ENCODE measurements at regions not wholly inside any gene's neighbourhood (a gene's known extent, or its start where the extent isn't known, plus 50 kb on each side); places are given as distances from the start of the nearest gene placed in this dataset.

GRCh38 chr7:8908889-8909288, 475.5 kb downstream of the NXPH1 start:
- Histone ChIP-seq H3K27ac (no peak overlapping the region), H3K9me3 (no peaks in the 10 kb centered on the region), H3K27me3 (no peaks in the 10 kb centered on the region), H3K4me1 (no peaks in the 10 kb centered on the region), H3K36me3 (no peaks in the 10 kb centered on the region), H3K4me3 (no peak overlapping the region)
- DNase-seq, result no peak
- intact Hi-C loops (cut with DNase I), result no loop called here
- no peak for TF ChIP-seq CTCF (IDR thresholded peaks at IDR 0.05)
- no peak for ATAC-seq

GRCh38 chr7:8913682-8914081, 480.3 kb downstream of the NXPH1 start:
- TF ChIP-seq CTCF (IDR thresholded peaks at IDR 0.05), result no peak
- Histone ChIP-seq H3K4me1 (no peaks in the 10 kb centered on the region), H3K27me3 (no peaks in the 10 kb centered on the region), H3K4me3 (no peak overlapping the region), H3K9me3 (peaks cover 0 to 6% of the 10 kb centered on the region in 2 donors), H3K36me3 (no peaks in the 10 kb centered on the region), H3K27ac (no peak overlapping the region)
- ATAC-seq (no peak), DNase-seq (no peak)
- intact Hi-C loops (cut with DNase I), result no loop called here

- Histone ChIP-seq H3K27me3 (no peaks in the 10 kb centered on the region), H3K9me3 (no peaks in the 10 kb centered on the region), H3K4me3 (no peak overlapping the region), H3K4me1 (no peaks in the 10 kb centered on the region), H3K36me3 (no peaks in the 10 kb centered on the region), H3K27ac (no peak overlapping the region)
- intact Hi-C loops (cut with DNase I), result no loop called here
- ATAC-seq (no peak), DNase-seq (no peak)
- no peak for TF ChIP-seq CTCF (IDR thresholded peaks at IDR 0.05)
Measured at GRCh38 chr7:8921807-8922206, 488.4 kb downstream of the NXPH1 start.

- no peak for TF ChIP-seq CTCF (IDR thresholded peaks at IDR 0.05)
- Histone ChIP-seq H3K4me3 (no peak overlapping the region), H3K4me1 (no peaks in the 10 kb centered on the region), H3K27me3 (no peaks in the 10 kb centered on the region), H3K27ac (no peak overlapping the region), H3K36me3 (no peaks in the 10 kb centered on the region), H3K9me3 (no peaks in the 10 kb centered on the region)
- ATAC-seq, result no peak
- no peak for DNase-seq
- intact Hi-C loops (cut with DNase I), result no loop called here
Measured at GRCh38 chr7:8922726-8923125, 489.3 kb downstream of the NXPH1 start.

- ATAC-seq, result no peak
- intact Hi-C loops (cut with DNase I), result no loop called here
- DNase-seq, result no peak
- no peaks in the 10 kb centered on the region for H3K27me3 ChIP-seq
- H3K27ac ChIP-seq, result no peak overlapping the region
- H3K9me3 ChIP-seq, result no peaks in the 10 kb centered on the region
- H3K36me3 ChIP-seq, result no peaks in the 10 kb centered on the region
- TF ChIP-seq CTCF (IDR thresholded peaks at IDR 0.05), result no peak
- H3K4me1 ChIP-seq, result no peaks in the 10 kb centered on the region
- no peak overlapping the region for H3K4me3 ChIP-seq
Measured at GRCh38 chr7:8923164-8923806, 489.9 kb downstream of the NXPH1 start.

Measured in left lung (tissue), 4 donors.